Nephron progenitor cell (in vitro differentiated cells): ENCODE measurements at regions not wholly inside any gene's neighbourhood (a gene's known extent, or its start where the extent isn't known, plus 50 kb on each side); places are given as distances from the start of the nearest gene placed in this dataset.

Source experiments
- DNase-seq: peaks from one replicate; pipeline ENCODE4 v3.0.0; 2021
- H3K27ac Mint-ChIP-seq: 2 replicates; pipeline ENCODE4 v1.8.0; 2021; ENCODE audit warnings: mild to moderate bottlenecking, moderate library complexity, mixed read lengths
- H3K27me3 Mint-ChIP-seq: 2 replicates; pipeline ENCODE4 v1.8.0; 2021; ENCODE audit warnings: mild to moderate bottlenecking, low read depth, mixed read lengths; ENCODE audit not compliant: poor library complexity
- H3K36me3 Mint-ChIP-seq: 2 replicates; pipeline ENCODE4 v1.8.0; 2021; ENCODE audit warnings: low read depth, mixed read lengths
- H3K4me1 Mint-ChIP-seq: 2 replicates; pipeline ENCODE4 v1.8.0; 2021; ENCODE audit warnings: mixed read lengths
- H3K4me3 Mint-ChIP-seq: 2 replicates; pipeline ENCODE4 v1.8.0; 2021; ENCODE audit warnings: mild to moderate bottlenecking, moderate library complexity, mixed read lengths
- H3K9me3 Mint-ChIP-seq: 2 replicates; pipeline ENCODE4 v1.8.0; 2021; ENCODE audit warnings: mild to moderate bottlenecking, moderate library complexity, mixed read lengths
- TF ChIP-seq, protein P1 (sequence below): fragments of 200-600 bp; sonication (generic); IDR thresholded peaks from 2 replicates; pipeline ENCODE4 v1.5.0; 2021; ENCODE audit warnings: antibody characterized with exemption

DNA sequence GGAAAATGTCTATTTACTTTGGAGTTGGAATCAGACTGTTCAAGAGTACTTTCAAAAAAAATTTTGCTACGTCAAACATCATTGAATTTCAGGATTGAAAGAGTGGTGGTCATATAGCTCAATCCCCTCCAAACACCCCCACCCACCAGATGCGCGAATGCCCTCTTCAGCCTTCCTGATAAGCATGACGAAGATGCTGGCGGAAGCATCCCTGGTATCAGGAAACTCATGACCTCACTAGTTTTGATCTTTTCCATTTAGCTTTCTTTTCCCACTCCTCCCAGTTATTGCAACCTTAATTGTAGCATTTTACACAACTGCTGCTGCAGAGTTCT is 104.4 kb downstream of the LEPR start:
- DNase-seq: no peak
- Mint-ChIP-seq H3K4me1 (no peaks in the 10 kb centered on the region), H3K36me3 (no peaks in the 10 kb centered on the region), H3K27me3 (peaks cover 58% of the 10 kb centered on the region), H3K4me3 (peak overlapping the region; percentile 78), H3K27ac (no peak overlapping the region), H3K9me3 (peaks cover 5% of the 10 kb centered on the region)
- TF ChIP-seq, protein P1, sequence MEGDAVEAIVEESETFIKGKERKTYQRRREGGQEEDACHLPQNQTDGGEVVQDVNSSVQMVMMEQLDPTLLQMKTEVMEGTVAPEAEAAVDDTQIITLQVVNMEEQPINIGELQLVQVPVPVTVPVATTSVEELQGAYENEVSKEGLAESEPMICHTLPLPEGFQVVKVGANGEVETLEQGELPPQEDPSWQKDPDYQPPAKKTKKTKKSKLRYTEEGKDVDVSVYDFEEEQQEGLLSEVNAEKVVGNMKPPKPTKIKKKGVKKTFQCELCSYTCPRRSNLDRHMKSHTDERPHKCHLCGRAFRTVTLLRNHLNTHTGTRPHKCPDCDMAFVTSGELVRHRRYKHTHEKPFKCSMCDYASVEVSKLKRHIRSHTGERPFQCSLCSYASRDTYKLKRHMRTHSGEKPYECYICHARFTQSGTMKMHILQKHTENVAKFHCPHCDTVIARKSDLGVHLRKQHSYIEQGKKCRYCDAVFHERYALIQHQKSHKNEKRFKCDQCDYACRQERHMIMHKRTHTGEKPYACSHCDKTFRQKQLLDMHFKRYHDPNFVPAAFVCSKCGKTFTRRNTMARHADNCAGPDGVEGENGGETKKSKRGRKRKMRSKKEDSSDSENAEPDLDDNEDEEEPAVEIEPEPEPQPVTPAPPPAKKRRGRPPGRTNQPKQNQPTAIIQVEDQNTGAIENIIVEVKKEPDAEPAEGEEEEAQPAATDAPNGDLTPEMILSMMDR: no peak

DNA sequence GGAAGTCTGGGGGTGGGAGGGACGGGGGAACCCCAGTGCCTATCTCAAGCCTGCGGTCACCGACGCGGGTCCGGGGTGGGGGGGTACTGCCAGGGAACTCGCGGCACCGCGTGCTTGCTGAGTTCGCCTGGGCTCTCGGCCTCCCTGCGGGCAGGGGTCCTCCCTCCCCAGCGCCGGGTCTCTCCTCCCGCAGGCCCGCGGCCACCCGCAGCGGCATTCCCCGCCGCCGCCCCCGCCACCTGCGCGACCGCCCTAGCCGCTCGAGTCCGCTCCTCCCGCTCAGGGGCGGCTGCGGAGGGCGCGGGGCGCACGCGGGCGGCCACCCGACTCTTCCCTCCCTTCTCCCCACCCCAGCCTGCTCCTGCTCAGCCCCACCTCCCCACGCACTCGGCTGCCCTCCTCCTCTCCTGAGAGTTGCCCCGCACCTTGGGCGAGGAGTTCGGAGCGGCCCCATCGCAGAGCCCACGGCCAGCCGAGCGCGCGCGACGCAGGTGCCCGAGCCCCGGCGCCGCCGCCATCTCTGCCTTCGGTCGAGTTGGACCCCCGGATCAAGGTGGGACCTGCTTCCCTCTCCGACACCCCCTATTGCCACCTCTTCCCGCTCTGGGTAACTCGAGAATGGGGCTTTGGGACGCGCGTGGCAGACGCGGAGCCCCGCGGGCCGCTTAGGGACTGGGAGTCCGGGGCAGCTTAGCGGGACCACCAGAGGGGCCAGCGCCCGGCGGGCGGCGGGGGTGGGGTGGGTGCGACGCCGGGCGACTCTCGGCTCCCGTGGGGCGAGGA is 105.0 kb downstream of the LEPR start:
- peak overlapping the region; percentile 79 for H3K4me3 Mint-ChIP-seq
- peaks cover 5% of the 10 kb centered on the region for H3K9me3 Mint-ChIP-seq
- no peak overlapping the region for H3K27ac Mint-ChIP-seq
- peak; percentile 61 for DNase-seq
- no peaks in the 10 kb centered on the region for H3K36me3 Mint-ChIP-seq
- TF ChIP-seq, protein P1: no peak
- H3K4me1 Mint-ChIP-seq: no peaks in the 10 kb centered on the region
- H3K27me3 Mint-ChIP-seq: peaks cover 58% of the 10 kb centered on the region

DNA sequence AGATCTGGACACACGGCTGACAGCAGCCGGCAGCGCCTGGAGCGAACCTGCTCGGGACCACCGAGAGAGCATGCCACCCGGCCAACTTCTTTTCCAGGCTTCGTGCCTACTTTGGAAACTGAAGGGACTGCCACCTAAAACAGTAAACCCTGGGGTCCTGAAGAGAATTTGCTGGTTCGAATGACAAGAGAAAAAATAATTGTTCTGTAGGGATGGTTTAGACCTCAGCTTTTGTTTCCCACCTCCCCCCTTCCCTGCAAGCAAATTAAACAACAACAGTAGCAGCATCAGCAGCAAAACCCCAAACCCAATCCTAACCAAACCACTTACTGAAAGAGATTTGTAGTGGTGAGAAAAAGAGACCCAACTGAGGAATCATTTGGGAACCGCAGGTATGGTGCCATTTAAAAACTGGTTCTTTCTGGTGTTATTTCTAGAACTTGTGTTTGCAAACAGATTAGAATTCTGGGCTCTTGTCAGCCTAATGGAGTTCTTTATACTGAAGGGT is 105.6 kb downstream of the LEPR start:
- Mint-ChIP-seq H3K27ac (no peak overlapping the region), H3K27me3 (peaks cover 58% of the 10 kb centered on the region), H3K4me1 (no peaks in the 10 kb centered on the region), H3K9me3 (peaks cover 5% of the 10 kb centered on the region), H3K4me3 (peak overlapping the region; percentile 79), H3K36me3 (no peaks in the 10 kb centered on the region)
- DNase-seq: no peak
- TF ChIP-seq, protein P1: no peak

DNA sequence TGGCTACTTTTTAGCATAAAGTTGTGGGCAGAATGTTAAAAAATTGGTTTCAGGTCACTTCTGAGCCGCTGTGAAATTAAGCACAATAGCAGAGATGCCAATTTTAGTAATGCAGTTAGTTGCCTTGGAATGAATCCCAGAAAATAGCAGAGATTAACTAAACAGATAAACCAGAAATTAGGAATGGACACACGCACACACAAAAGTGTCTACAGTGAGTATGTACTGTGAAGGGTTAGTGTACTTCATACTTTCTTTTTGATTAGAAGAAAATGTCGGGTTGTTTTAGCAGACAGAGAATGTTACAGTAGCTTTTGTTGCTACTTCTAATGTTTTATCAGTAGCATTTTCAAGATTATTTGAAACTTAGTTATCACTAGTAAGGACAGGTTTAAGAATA is 106.7 kb downstream of the LEPR start:
- no peak overlapping the region for H3K27ac Mint-ChIP-seq
- no peak for DNase-seq
- H3K36me3 Mint-ChIP-seq: no peaks in the 10 kb centered on the region
- H3K4me1 Mint-ChIP-seq: no peaks in the 10 kb centered on the region
- TF ChIP-seq, protein P1: no peak
- H3K4me3 Mint-ChIP-seq: no peak overlapping the region
- H3K9me3 Mint-ChIP-seq: peaks cover 11% of the 10 kb centered on the region
- peaks cover 57% of the 10 kb centered on the region for H3K27me3 Mint-ChIP-seq

DNA sequence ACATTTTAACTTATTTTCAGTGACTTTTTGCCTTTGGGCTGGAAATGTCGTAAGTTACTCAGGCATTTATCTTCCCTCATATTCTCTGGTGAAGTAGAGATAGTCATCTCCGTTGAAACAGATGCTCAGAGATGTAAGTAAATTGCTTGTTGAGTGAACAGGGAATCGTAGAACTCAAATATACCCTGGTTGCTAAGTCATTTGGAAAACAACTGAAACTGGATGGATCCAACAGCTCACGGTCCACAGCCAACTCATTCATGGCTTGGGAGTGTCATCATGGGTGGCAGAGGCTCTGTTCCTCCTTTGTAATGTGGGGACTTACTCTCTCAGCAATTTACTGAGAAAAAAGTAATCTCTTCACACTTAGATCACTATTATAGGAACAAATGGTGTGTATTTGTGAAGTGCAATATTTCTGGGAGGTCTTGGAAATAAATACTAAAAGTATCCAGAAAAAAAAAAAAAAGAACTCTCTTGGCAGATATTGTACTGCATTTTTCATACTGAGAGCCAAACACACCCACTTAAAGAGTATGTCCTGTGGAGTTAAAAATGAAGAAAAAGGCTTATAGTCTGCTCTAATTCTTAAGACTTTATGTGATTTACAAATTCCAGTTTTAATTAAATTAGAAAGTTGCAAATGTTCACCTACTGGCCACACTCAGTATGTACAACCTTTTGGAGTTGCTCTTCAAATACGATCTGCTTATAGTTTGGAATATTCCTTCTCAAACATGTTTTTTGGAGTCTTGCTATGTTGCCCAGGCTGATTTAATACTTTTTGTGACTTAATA is 107.4 kb downstream of the LEPR start:
- H3K4me3 Mint-ChIP-seq: no peak overlapping the region
- DNase-seq: no peak

More for the DNA sequence above, 107.4 kb downstream of the LEPR start:
- Mint-ChIP-seq H3K4me1 (no peaks in the 10 kb centered on the region), H3K27ac (no peak overlapping the region), H3K27me3 (peaks cover 50% of the 10 kb centered on the region), H3K36me3 (peaks cover 4% of the 10 kb centered on the region), H3K9me3 (peaks cover 17% of the 10 kb centered on the region)
- TF ChIP-seq, protein P1: peak; percentile 23
